ENCODE measurements at regions not wholly inside any gene's neighbourhood (a gene's known extent, or its start where the extent isn't known, plus 50 kb on each side); places are given as distances from the start of the nearest gene placed in this dataset.
"Not testable (repeated sequence)": the region's sequence is repeated elsewhere in the genome, so short reads cannot be mapped to it uniquely, and the experiment has no call there.

DNA sequence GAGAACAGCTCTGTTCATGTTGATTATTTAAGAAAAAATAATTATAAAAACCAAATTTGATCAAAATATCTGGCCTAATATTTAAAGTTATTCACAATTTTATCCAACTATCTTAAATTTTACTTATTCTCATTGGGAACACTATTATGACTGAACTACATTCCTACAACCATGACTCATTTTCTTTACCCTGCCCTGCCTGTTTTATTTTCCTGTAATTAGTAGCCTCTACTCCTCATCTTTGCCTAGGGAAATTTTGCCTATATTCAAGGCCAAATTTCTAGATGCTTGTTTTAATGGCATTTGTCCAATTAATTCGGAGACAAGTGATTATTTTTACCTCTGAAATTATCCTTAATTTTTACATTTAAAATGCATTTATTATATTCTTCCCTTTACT is 289.7 kb upstream of the TMEM229A start:
- DNase-seq, result no peak

DNA sequence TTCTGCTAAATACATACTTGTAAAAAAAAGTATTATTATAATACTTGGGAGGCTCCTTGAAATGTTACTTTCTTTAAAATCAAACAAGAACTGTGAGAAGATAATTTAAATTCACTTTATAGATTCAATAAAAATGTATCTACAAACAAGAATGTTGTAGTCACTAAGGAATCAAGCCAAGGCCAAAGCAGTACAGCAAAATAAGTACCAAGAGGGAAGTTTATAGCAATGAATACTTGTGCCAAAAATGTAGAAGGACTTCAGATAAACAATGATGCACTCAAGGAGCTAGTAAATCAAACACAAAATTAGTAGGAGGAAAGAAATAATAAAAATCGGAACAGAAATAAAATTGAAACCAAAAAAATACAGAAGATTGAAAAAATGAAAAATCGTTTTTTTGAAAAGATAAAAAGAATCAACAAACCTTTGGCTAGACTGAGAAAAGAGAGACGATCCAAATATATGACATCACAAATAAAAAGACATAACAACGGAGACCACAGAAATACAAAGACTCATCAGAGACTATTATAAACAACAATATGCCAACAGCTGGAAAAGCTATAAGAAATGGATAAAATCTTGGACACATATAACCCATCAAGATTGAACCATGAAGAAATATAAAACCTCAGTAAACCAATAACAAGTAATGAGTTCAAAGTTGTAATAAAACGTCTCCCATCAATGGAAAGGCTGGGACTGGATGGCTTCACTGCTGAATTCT is 286.0 kb upstream of the TMEM229A start:
- DNase-seq, result no peak

DNA sequence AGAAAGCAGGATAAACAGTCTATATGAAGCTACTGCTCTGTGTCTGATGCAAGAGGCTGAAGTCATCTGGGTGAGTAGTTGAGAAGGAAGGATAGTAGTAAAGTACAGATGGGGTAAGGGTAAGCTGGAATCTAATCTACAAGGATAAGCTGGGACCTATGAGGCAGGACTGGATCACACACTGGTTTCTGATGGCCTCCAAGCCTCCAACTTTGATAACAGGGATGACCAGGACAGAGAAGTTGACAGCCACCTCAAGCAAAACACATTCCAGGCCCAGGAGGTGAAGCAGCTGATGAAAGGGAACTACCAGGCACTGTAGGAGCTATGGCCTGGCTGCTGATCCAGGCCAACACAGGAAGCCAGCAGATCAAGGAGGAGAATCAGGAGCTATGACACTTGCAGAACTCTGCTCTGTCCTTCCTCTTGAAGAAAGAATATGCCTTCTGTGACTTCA is 278.1 kb upstream of the TMEM229A start:
- DNase-seq, result no peak

DNA sequence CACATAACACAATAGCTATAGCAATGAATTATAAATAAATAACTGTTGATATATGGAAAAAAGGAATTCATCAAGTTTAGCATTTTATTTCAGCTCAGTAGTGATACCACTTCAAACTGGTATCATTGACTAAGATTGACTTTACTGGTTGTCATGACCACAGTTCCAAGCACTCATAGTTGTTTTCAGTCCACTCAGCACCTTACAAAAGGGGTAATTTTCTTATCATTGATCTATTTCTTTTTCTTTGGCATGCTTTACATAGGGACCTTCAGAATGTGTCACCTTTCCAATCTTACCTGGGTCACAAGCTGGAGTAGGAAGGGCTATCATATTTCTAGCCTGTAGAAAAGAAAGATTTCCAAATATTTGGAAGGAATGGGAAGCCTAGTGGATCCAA is 275.5 kb upstream of the TMEM229A start:
- DNase-seq, result no peak

DNA sequence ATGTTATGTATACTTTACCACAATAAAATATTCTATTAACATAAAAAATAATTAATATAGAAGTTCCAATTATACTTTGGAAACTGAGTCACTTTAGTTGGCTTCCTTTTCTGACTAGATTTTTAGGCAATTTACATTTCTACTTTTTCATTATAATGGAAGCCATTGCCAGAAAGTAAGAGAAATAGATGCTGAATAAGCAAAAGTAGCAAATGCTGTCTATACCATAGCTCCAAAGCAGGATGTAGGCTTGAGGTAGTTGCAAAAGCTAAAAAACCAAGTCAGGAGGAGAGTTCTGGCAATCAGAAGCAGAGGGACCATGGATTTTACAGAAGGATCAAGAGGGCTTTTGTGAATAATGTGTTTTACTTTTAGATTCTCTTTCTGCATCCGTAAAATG is 262.4 kb upstream of the TMEM229A start:
- no peak for DNase-seq

- DNase-seq, result no peak
Observed at GRCh38 chr7:124284937-124285336, 252.1 kb upstream of the TMEM229A start.

- peak in 1 of 2 experiments; percentile 9 for DNase-seq
Observed at GRCh38 chr7:124276005-124276622, 243.2 kb upstream of the TMEM229A start.

DNA sequence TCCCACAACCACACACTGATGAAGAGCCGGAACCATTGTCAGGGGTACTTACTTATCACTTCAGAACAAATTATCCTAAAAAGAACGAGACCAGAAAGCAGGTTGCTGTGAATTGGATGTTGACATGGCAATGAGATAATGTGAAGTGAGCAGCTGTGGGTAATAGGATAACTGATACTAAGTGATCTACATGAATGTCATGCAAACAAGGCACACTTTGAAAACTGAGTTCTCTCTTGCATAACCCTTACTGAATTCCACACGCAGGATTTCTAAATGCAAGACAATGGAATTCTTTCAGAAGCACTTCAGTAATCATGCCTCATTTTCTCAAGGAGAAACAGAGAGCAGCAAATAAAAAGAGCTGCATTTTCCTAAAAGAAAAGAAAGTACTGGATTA is 242.5 kb upstream of the TMEM229A start:
- DNase-seq, result no peak

DNA sequence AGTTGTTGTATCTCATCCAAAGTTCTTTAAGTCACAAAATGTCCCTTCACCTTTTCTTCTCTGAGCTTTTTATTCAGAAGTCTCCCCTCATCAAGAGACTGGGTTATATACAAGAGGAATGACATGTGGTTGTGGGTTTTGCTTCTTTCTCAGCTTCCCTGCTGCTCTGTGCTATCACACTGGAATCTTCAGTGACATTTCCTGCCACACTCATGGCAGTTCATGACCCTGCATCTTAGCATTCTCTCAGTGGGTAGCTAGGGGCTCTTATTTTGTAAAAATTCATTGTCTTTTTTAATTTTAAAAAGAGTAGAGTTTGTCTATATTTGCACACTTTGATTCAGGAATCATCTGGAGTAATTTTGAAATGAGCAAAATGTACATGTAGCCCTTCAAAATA is 236.9 kb upstream of the TMEM229A start:
- no peak for DNase-seq

- no peak for DNase-seq
Observed at GRCh38 chr7:124267154-124267553, 234.3 kb upstream of the TMEM229A start.

DNA sequence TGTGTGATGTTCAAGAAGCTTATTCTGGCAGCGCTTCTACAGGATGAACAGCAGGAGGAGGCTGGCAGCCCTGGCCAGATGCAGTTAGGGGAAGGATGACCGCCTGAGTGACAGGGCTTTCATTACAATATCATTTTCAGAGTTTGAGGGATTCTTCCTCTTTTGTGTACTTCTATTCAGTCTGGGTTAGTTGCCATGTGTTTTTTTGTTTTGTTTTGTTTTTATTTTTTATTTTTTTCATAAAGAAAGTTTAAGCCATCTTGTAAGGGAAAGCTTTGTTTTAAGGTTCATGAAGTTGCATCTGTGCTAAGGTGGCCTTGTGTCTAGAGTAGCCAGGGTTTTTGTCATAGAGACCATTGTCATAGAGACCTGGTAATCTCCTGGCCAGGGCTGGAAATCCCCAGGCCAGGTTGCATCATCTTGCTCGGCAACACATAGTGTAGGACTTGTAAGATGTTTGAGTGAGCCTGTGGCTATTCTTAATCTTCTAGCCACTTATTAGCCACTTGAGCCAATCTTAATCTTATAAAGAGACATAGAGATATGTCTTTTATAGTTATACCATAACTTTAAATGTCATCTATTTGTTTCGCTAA is 230.5 kb upstream of the TMEM229A start:
- no peak for DNase-seq

DNA sequence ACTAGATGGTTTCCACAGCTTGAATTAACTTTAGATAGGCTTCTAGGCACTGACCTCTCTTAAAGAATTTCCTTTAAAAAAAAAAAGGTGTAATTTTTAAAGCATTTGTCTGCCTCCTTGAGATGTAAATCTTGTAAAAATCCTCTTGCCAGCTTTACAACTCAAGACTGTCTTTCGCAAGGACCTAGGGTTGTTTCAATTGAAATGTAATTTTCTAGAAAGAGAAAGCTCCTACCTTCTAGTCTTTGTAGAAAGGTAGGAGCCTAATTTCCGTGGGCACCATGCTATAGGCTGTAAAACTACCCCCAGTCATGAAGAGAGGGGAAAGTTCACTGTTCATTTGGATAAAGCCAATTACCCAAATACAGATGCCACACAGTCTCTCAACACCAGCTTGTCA is 228.8 kb upstream of the TMEM229A start:
- DNase-seq, result no peak

DNA sequence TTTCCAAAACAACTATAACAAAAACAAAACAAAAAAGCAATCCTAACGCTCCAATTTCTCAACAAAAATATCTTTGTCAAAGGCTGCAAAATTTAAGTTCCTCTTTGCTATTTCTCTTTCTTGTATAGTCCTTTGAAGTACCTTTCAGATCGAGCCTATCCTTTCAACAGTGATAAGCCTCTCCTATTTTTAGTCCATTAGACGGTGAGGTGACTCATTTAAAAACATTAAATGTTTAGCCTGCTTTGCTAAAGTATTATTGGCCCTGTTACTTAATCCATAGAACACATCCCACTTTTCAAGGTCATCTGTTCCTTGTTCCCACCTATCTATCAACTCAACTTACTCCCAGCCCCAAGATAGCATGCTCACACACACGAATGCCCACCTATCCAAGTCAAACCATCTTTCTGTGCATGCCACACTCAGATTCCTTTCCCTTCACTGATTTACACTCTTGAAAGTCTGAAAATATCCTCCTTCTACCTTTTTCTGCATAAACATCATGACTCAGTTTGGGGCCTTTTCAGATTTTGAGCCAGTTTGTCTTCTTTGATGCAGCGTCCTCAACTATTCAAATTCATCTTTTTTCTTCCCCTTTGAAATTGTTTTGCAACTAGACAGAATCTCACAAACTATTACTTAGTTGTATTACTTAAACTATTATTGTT is 224.9 kb upstream of the TMEM229A start:
- DNase-seq, result no peak

DNA sequence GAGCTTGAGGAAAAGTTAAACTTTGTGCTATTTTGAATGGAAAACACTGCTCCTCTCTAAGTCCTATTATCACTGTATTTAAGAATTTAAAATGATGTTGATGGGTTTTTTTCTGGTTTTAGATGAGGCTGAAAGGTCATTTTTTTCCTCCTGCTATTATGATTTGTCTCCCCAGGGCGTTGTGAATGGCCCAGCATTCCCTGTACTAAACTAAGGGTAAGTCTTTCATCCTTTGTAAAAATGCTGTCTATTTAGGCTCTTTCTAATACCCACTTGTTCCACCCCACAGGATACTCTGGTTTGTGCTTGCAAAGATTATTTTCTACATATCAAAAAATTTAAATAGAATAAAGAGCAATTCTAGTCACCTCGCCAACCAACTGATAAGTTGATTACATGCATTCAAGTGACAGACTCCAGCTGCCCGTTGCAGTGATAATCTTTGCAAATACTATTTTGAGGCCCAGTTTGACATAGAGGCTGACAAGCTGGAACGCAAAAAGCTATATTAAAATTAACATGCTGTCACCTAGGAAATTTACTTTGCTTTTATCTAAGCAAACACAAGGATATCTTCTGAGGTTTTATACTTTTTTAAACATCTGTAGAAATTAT is 222.3 kb upstream of the TMEM229A start:
- no peak for DNase-seq

DNA sequence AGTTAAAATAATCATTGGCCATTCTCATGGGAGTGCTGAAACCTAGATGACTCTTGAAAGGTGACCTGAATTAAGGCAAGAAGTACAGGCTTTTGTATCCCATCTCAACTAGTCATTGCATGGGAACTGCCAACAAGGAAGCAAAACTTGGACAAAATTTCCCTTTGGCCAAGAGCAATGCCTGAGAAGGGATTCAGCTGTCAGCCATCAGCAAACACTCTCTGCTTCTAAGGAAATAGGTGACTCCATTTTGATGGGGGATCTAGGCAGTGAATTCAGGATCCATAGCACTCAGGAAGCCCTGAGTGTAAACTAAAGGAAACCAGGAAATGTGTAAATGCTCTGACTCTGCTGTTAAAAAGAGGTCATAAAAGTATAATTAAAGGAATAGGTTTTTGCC is 221.5 kb upstream of the TMEM229A start:
- no peak for DNase-seq

- DNase-seq, result no peak
Observed at GRCh38 chr7:124251636-124252035, 218.8 kb upstream of the TMEM229A start.

DNA sequence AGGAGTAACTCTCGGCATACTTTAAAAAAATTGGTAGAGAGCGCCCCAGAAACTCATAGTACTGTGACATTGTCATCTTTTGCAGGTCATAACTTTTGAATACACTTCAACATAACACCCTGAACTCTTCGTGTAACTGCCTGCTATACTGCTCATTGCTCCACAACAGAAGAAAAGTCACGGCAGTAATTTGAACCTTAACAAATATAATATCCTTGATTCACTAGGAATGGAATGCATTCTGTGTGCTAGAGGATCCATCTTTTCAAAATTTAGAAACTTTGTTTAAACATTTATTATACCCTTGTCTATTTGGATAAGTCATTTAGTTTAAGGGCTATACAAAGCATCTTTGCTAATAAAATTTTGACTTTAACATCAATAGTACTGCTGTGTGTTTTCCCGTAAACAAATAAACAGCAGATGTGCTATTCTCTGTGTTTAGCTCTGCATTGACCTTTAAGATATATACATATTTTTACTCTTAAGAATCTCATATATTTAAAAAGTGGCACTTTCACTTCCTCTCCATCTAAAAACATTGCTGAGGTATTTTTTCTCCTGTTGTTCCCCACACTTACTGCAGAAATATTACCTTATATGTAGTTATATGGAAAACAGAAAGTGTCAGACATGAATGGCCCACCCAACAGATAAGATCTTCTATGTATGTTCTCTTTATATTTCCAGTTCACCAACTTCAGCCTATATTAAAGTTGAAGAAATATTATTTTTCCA is 217.6 kb upstream of the TMEM229A start:
- no peak for DNase-seq

DNA sequence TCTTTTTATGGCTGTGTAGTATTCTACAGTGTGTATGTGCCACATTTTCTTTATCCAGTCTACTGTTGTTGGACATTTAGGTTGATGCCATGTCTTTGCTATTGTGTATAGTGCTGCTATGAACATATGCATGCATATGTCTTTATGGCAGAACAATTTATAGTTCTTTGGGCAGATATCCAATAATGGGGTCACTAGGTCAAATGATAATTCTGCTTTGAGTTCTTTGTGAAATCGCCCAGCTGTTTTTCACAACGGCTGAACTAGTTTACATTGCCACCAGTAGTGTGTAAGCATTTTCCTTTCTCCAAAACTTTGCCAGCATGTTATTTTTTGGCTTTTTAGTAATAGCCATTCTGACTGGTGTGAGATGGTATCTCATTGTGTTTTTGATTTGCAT is 214.8 kb upstream of the TMEM229A start:
- DNase-seq, result no peak

DNA sequence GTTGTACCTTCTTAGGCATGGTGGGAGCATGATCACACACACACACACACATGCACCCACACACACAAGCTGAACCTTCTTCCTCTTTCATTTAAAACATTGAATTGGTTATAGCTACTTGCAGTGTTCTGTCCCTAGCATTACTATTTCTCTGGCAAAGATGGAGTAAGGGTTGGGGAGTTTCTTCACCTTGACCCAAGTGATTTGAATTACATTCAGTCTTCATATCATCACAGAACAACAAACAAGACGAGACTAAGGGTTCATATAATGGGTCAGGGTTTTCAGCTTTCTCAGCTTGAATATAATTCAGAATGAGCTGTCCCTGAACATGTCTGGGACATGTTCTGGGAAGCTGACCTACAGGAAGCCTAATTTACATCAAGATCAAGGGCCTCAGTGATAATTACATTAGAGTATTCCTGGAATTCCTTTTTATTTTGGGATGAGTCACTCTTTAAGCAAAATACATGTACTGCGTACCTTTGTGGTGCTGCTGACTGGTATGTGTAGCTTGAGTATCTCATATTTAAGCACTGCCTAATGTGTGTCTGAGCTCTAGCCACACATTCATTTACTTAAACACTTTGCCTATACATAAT is 213.5 kb upstream of the TMEM229A start:
- no peak for DNase-seq

GRCh38 chr7:124244469-124244868 is 211.6 kb upstream of the TMEM229A start:
- DNase-seq, result not testable (repeated sequence)

- DNase-seq, result no peak
Observed at GRCh38 chr7:124219681-124220080, 186.8 kb upstream of the TMEM229A start.

DNA sequence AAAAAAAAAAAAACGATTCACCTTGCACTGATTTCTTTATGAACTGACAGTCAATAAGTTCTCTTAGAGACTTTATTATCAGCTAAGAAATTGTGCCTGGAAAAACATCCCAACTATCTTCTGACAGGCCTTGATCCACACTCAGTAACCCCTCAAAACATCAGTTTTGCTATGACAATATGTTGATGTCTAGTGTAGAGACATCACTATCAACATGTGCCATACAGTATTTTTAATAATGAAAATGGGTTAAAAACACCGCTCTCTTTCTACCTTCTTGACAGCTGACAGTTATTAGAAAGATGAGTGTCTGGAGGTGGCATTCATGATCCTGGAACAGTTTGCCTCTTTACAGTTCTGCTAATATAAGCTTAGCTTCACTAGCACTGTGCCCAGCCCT is 175.8 kb upstream of the TMEM229A start:
- DNase-seq, result no peak

All from activated CD4-positive, alpha-beta T cell treated with anti-CD3 and anti-CD28 coated beads, Interleukin-2, amount 50 U/mL, for 48 hours (primary cell).